Limb (tissue), 2 donors: ENCODE measurements at regions not wholly inside any gene's neighbourhood (a gene's known extent, or its start where the extent isn't known, plus 50 kb on each side); places are given as distances from the start of the nearest gene placed in this dataset.

Source experiments
- DNase-seq, 2 donors: peaks; one replicate each; pipeline ENCODE4 v3.0.0-alpha.2; 2016; ENCODE audit errors: extremely low spot score in 2 of 2

- no peak for DNase-seq
These were observed 62.8 kb upstream of the DIAPH2 start for GRCh38 chrX:96621811-96622210.
